H9 (cell line): ENCODE measurements at regions not wholly inside any gene's neighbourhood (a gene's known extent, or its start where the extent isn't known, plus 50 kb on each side); places are given as distances from the start of the nearest gene placed in this dataset.

Experiments
- DNase-seq: peaks from one replicate; pipeline ENCODE4 v3.0.0-alpha.2; 2017
- H2AFZ ChIP-seq: one replicate; pipeline ENCODE4 v1.6.1; 2013; ENCODE audit warnings: mild to moderate bottlenecking, low read length, control low read depth, moderate library complexity
- H2AK5ac ChIP-seq: 2 replicates; pipeline ENCODE4 v1.6.1; 2013; ENCODE audit warnings: low read length, control low read depth, mixed read lengths; ENCODE audit not compliant: insufficient read length
- H2BK120ac ChIP-seq: one replicate; pipeline ENCODE4 v1.6.1; 2013; ENCODE audit warnings: low read depth, mild to moderate bottlenecking, low read length, control low read depth, inconsistent platforms; ENCODE audit not compliant: poor library complexity, severe bottlenecking
- H2BK12ac ChIP-seq: 2 replicates; pipeline ENCODE4 v1.6.1; 2013; ENCODE audit warnings: low read length, control low read depth, mixed read lengths, low read depth; ENCODE audit not compliant: insufficient read length
- H2BK15ac ChIP-seq: 2 replicates; pipeline ENCODE4 v1.6.1; 2013; ENCODE audit warnings: low read depth, low read length, control low read depth
- H2BK20ac ChIP-seq: one replicate; pipeline ENCODE4 v1.6.1; 2013; ENCODE audit warnings: low read depth, mild to moderate bottlenecking, low read length, control low read depth, inconsistent platforms; ENCODE audit not compliant: poor library complexity, severe bottlenecking
- H2BK5ac ChIP-seq: 2 replicates; pipeline ENCODE4 v1.6.1; 2013; ENCODE audit warnings: low read length, control low read depth, mixed read lengths; ENCODE audit not compliant: insufficient read length
- H3K14ac ChIP-seq: 2 replicates; pipeline ENCODE4 v1.6.1; 2013; ENCODE audit warnings: low read length, control low read depth; ENCODE audit not compliant: insufficient read depth
- H3K18ac ChIP-seq: 2 replicates; pipeline ENCODE4 v1.6.1; 2013; ENCODE audit warnings: low read depth, mild to moderate bottlenecking, mixed read lengths, low read length, control low read depth; ENCODE audit not compliant: insufficient read length
- H3K23ac ChIP-seq: 2 replicates; pipeline ENCODE4 v1.6.1; 2013; ENCODE audit warnings: low read length, control low read depth, mixed read lengths, low read depth; ENCODE audit not compliant: insufficient read length
- H3K23me2 ChIP-seq: 2 replicates; pipeline ENCODE4 v1.6.1; 2013; ENCODE audit warnings: low read depth, mild to moderate bottlenecking, mixed read lengths, low read length, control low read depth; ENCODE audit not compliant: insufficient read length, poor library complexity, severe bottlenecking
- H3K27ac ChIP-seq: 2 replicates; pipeline ENCODE4 v1.5.1; 2013; ENCODE audit warnings: low read length, control low read depth, mixed read lengths, low read depth; ENCODE audit not compliant: insufficient read length
- H3K27me3 ChIP-seq: 2 replicates; pipeline ENCODE4 v1.6.1; 2013; ENCODE audit warnings: low read length, control low read depth, inconsistent platforms; ENCODE audit not compliant: insufficient read depth
- H3K4ac ChIP-seq: 2 replicates; pipeline ENCODE4 v1.6.1; 2013; ENCODE audit warnings: low read depth, mild to moderate bottlenecking, control low read depth, inconsistent platforms, low read length, moderate library complexity
- H3K4me1 ChIP-seq: 2 replicates; pipeline ENCODE4 v1.6.1; 2013; ENCODE audit warnings: low read length, control low read depth, inconsistent platforms; ENCODE audit not compliant: insufficient read depth
- H3K4me2 ChIP-seq: 2 replicates; pipeline ENCODE4 v1.6.1; 2013; ENCODE audit warnings: low read length, control low read depth, mixed read lengths; ENCODE audit not compliant: insufficient read length, insufficient read depth
- H3K56ac ChIP-seq: 2 replicates; pipeline ENCODE4 v1.6.1; 2013; ENCODE audit warnings: low read depth, mild to moderate bottlenecking, mixed read lengths, low read length, control low read depth; ENCODE audit not compliant: insufficient read length
- H3K79me1 ChIP-seq: 2 replicates; pipeline ENCODE4 v1.6.1; 2013; ENCODE audit warnings: low read depth, mild to moderate bottlenecking, moderate library complexity, low read length, control low read depth, inconsistent platforms; ENCODE audit not compliant: insufficient read depth, poor library complexity, severe bottlenecking
- H3K79me2 ChIP-seq: 2 replicates; pipeline ENCODE4 v1.6.1; 2013; ENCODE audit warnings: low read length, control low read depth, inconsistent platforms; ENCODE audit not compliant: insufficient read depth
- H3K9ac ChIP-seq: 2 replicates; pipeline ENCODE4 v1.6.1; 2013; ENCODE audit warnings: low read length, control low read depth, mixed read lengths; ENCODE audit not compliant: insufficient read length; ENCODE audit errors: extremely low read depth
- H3K9me3 ChIP-seq: one replicate; pipeline ENCODE4 v1.6.1; 2013; ENCODE audit warnings: low read depth, low read length, inconsistent platforms; ENCODE audit not compliant: control insufficient read depth
- H3T11ph ChIP-seq: one replicate; pipeline ENCODE4 v1.6.1; 2013; ENCODE audit warnings: mild to moderate bottlenecking, low read length, control low read depth, inconsistent platforms
- H4K20me1 ChIP-seq: one replicate; pipeline ENCODE4 v1.6.1; 2013; ENCODE audit not compliant: control insufficient read depth, insufficient read length, insufficient read depth
- H4K5ac ChIP-seq: 2 replicates; pipeline ENCODE4 v1.6.1; 2013; ENCODE audit warnings: low read depth, mild to moderate bottlenecking, mixed read lengths, low read length, control low read depth; ENCODE audit not compliant: insufficient read length
- H4K8ac ChIP-seq: replicated peaks from 2 replicates; pipeline ENCODE4 v1.6.1; 2013; ENCODE audit warnings: low read length, control low read depth, mixed read lengths, low read depth; ENCODE audit not compliant: insufficient read length
- H4K91ac ChIP-seq: 2 replicates; pipeline ENCODE4 v1.6.1; 2013; ENCODE audit warnings: low read depth, mild to moderate bottlenecking, moderate library complexity, mixed read lengths, low read length, control low read depth; ENCODE audit not compliant: insufficient read length
- H3K27ac Mint-ChIP-seq, 3 experiments: 2 replicates in 2 of 3; 3 replicates in 1 of 3; pipeline ENCODE4 v1.8.0; 2020 to 2021; ENCODE audit warnings: mixed read lengths in 3 of 3, mild to moderate bottlenecking in 1 of 3, moderate library complexity in 1 of 3
- H3K27me3 Mint-ChIP-seq: 2 replicates; pipeline ENCODE4 v1.8.0; 2021; ENCODE audit warnings: low read depth, mild to moderate bottlenecking, moderate library complexity, mixed read lengths
- H3K36me3 Mint-ChIP-seq, 3 experiments: 2 replicates in 2 of 3; 3 replicates in 1 of 3; pipeline ENCODE4 v1.8.0; 2020 to 2021; ENCODE audit warnings: low read depth in 3 of 3, mixed read lengths in 3 of 3; ENCODE audit not compliant: insufficient read depth in 1 of 3
- H3K4me1 Mint-ChIP-seq, 2 experiments: 2 replicates each; pipeline ENCODE4 v1.8.0; 2020; ENCODE audit warnings: mixed read lengths in 2 of 2
- H3K4me3 Mint-ChIP-seq, 2 experiments: 2 replicates in 1 of 2; 3 replicates in 1 of 2; pipeline ENCODE4 v1.8.0; 2020 to 2021; ENCODE audit warnings: mild to moderate bottlenecking in 2 of 2, mixed read lengths in 2 of 2, moderate library complexity in 1 of 2
- H3K9me3 Mint-ChIP-seq, 2 experiments: 2 replicates in 1 of 2; 3 replicates in 1 of 2; pipeline ENCODE4 v1.8.0; 2020; ENCODE audit warnings: mild to moderate bottlenecking in 2 of 2, mixed read lengths in 2 of 2, moderate library complexity in 1 of 2
- WGBS: extraction: QIAGEN DNeasy Blood & Tissue Kit; methylation state at CpG from one replicate; pipeline ENCODE4 v1.1.7; 2013; ENCODE audit warnings: missing lambda C conversion rate, low lambda C conversion rate, mixed read lengths; ENCODE audit not compliant: insufficient read length; ENCODE audit errors: extremely low coverage; 5-methylcytosine and 5-hydroxymethylcytosine counted together
- TF ChIP-seq, protein P1 (sequence below): fragments of 200-600 bp; sonication (generic); conservative IDR thresholded peaks from 3 replicates; pipeline ENCODE4 v1.8.0; 2021; ENCODE audit warnings: antibody characterized with exemption, mild to moderate bottlenecking

DNA sequence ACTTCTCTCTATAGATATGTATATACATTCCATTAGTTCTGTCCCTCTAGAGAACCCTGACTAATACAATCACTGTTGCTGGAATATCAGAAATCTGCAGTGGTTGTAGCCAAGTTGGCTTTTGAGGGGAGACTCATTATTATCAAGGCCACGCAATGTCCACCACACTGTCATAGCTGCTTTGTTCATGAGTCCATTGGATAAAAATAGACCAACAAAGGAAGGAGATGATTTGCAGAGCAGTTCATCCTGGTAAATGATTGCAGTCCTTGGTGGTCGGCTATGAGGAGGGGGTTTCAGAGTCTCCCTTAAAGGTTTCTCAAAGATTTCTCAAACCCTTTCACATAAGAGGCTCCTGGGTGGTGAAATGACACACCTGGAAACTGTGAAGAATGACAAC lies 192.8 kb upstream of the ANKH start:
- no peak overlapping the region for H3K14ac ChIP-seq
- H3K18ac ChIP-seq = no peak overlapping the region
- no peaks in the 10 kb centered on the region for H3K23me2 ChIP-seq
- H3K4ac ChIP-seq = no peak overlapping the region
- H3K27ac ChIP-seq = no peak overlapping the region
- H2AFZ ChIP-seq = no peak overlapping the region
- H4K20me1 ChIP-seq = no peaks in the 10 kb centered on the region
- no peaks in the 10 kb centered on the region for H3K4me1 ChIP-seq
- no peak overlapping the region for H3T11ph ChIP-seq
- H3K9ac ChIP-seq = no peak overlapping the region
- no peaks in the 10 kb centered on the region for H3K79me2 ChIP-seq
- Mint-ChIP-seq H3K4me1 (no peaks in the 10 kb centered on the region), H3K27me3 (no peaks in the 10 kb centered on the region), H3K36me3 (no peaks in the 10 kb centered on the region; a peak in 1 of 7 replicates), H3K4me3 (no peak overlapping the region), H3K9me3 (no peaks in the 10 kb centered on the region), H3K27ac (no peak overlapping the region)
- TF ChIP-seq, protein P1, sequence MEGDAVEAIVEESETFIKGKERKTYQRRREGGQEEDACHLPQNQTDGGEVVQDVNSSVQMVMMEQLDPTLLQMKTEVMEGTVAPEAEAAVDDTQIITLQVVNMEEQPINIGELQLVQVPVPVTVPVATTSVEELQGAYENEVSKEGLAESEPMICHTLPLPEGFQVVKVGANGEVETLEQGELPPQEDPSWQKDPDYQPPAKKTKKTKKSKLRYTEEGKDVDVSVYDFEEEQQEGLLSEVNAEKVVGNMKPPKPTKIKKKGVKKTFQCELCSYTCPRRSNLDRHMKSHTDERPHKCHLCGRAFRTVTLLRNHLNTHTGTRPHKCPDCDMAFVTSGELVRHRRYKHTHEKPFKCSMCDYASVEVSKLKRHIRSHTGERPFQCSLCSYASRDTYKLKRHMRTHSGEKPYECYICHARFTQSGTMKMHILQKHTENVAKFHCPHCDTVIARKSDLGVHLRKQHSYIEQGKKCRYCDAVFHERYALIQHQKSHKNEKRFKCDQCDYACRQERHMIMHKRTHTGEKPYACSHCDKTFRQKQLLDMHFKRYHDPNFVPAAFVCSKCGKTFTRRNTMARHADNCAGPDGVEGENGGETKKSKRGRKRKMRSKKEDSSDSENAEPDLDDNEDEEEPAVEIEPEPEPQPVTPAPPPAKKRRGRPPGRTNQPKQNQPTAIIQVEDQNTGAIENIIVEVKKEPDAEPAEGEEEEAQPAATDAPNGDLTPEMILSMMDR = no peak
- H2AK5ac ChIP-seq = no peak overlapping the region
- no peak overlapping the region for H2BK5ac ChIP-seq
- no peaks in the 10 kb centered on the region for H3K79me1 ChIP-seq
- H3K4me2 ChIP-seq = no peak overlapping the region
- DNase-seq = no peak
- no peaks in the 10 kb centered on the region for H3K27me3 ChIP-seq
- no peak overlapping the region for H3K23ac ChIP-seq
- no CpG with 5 or more reads among the region's 2 CpGs for WGBS
- H4K5ac ChIP-seq = no peak overlapping the region
- no peak overlapping the region for H4K8ac ChIP-seq
- H2BK12ac ChIP-seq = no peak overlapping the region
- no peak overlapping the region for H2BK15ac ChIP-seq
- H3K56ac ChIP-seq = no peak overlapping the region
- no peak overlapping the region for H2BK20ac ChIP-seq
- H4K91ac ChIP-seq = no peak overlapping the region
- no peaks in the 10 kb centered on the region for H3K9me3 ChIP-seq
- no peak overlapping the region for H2BK120ac ChIP-seq
